Stimulated activated CD4-positive, alpha-beta T cell treated with anti-CD3 and anti-CD28 coated beads, Interleukin-4, amount 100 ng/mL, for 4 hours (primary cell): ENCODE measurements at regions not wholly inside any gene's neighbourhood (a gene's known extent, or its start where the extent isn't known, plus 50 kb on each side); places are given as distances from the start of the nearest gene placed in this dataset.

Source experiments
- DNase-seq, 2 experiments: peaks; one replicate each; pipeline ENCODE4 v3.0.0-alpha.2; 2020

GRCh38 chr6:141265756-141266623, 866.7 kb upstream of the GJE1 start:
- DNase-seq: no peak

- DNase-seq: no peak
Measured at GRCh38 chr6:141264101-141264500, 868.6 kb upstream of the GJE1 start.

- DNase-seq: no peak
Measured at GRCh38 chr6:141261672-141262060, 871.1 kb upstream of the GJE1 start.

- no peak for DNase-seq
Measured at GRCh38 chr6:141261016-141261671, 871.6 kb upstream of the GJE1 start.

GRCh38 chr6:141260627-141261015, 872.1 kb upstream of the GJE1 start:
- DNase-seq: no peak

GRCh38 chr6:141259807-141260206, 872.9 kb upstream of the GJE1 start:
- no peak for DNase-seq

GRCh38 chr6:141259091-141259490, 873.6 kb upstream of the GJE1 start:
- DNase-seq: no peak

- DNase-seq: no peak
Measured at GRCh38 chr6:141258516-141258915, 874.2 kb upstream of the GJE1 start.

- DNase-seq: no peak
Measured at GRCh38 chr6:141254336-141254735, 878.4 kb upstream of the GJE1 start.

- DNase-seq: no peak
Measured at GRCh38 chr6:141252828-141253608, 879.7 kb upstream of the GJE1 start.

- DNase-seq: no peak
Measured at GRCh38 chr6:141251286-141251685, 881.4 kb upstream of the GJE1 start.

- no peak for DNase-seq
Measured at GRCh38 chr6:141248021-141248799, 884.5 kb upstream of the GJE1 start.

GRCh38 chr6:141244366-141244765, 888.4 kb upstream of the GJE1 start:
- DNase-seq: no peak

- no peak for DNase-seq
Measured at GRCh38 chr6:141242957-141243356, 889.8 kb upstream of the GJE1 start.

- DNase-seq: no peak
Measured at GRCh38 chr6:141229296-141229695, 903.4 kb upstream of the GJE1 start.

- DNase-seq: no peak
Measured at GRCh38 chr6:141218583-141218982, 914.1 kb upstream of the GJE1 start.

- DNase-seq: no peak
Measured at GRCh38 chr6:141216726-141217125, 916.0 kb upstream of the GJE1 start.

- DNase-seq: no peak
Measured at GRCh38 chr6:141212296-141212695, 920.4 kb upstream of the GJE1 start.

GRCh38 chr6:141211845-141212244, 920.9 kb upstream of the GJE1 start:
- no peak for DNase-seq

- DNase-seq: no peak
Measured at GRCh38 chr6:141210901-141211300, 921.8 kb upstream of the GJE1 start.

- no peak for DNase-seq
Measured at GRCh38 chr6:141209890-141210289, 922.8 kb upstream of the GJE1 start.

GRCh38 chr6:141208101-141208500, 924.6 kb upstream of the GJE1 start:
- DNase-seq: no peak
